H1 (cell line): ENCODE measurements at regions not wholly inside any gene's neighbourhood (a gene's known extent, or its start where the extent isn't known, plus 50 kb on each side); places are given as distances from the start of the nearest gene placed in this dataset.

Source experiments
- CTCF ChIA-PET: fragments of 300-600 bp; sonication (Branson Sonifier 250); formaldehyde crosslinking; loops from one replicate; lab custom pipeline; 2021; ENCODE audit not compliant: partially characterized antibody; lab: Charles Lee
- POLR2A ChIA-PET: fragments of 300-600 bp; sonication (Branson Sonifier 250); formaldehyde crosslinking; loops from one replicate; lab custom pipeline; 2021; ENCODE audit warnings: inconsistent platforms; ENCODE audit not compliant: partially characterized antibody; lab: Charles Lee
- DNase-seq, 2 experiments: peaks; one replicate each; pipeline versions ENCODE4 v3.0.0 to v3.0.0-alpha.2; 2010 to 2022; ENCODE audit warnings: low spot score in 2 of 2, low read depth in 1 of 2, mixed read lengths in 1 of 2
- FAIRE-seq: peaks from 2 replicates; lab custom pipeline; 2011; peaks lifted over from hg19 to GRCh38; lab: Jason Lieb, UNC
- H2AFZ ChIP-seq: 2 replicates; pipeline ENCODE4 v1.8.1; 2012; ENCODE audit warnings: low read length, inconsistent platforms
- H2AK5ac ChIP-seq: 2 replicates; pipeline ENCODE4 v1.6.1; 2013; ENCODE audit warnings: low read depth, low read length
- H2BK120ac ChIP-seq: replicated peaks from 2 replicates; pipeline ENCODE3; 2013; ENCODE audit warnings: low read depth, low read length, inconsistent platforms
- H2BK12ac ChIP-seq: 2 replicates; pipeline ENCODE4 v1.6.1; 2013; ENCODE audit warnings: low read depth, low read length
- H2BK15ac ChIP-seq: 2 replicates; pipeline ENCODE4 v1.6.1; 2013; ENCODE audit warnings: low read length
- H2BK20ac ChIP-seq: 2 replicates; pipeline ENCODE4 v1.6.1; 2013; ENCODE audit warnings: low read length
- H2BK5ac ChIP-seq: 2 replicates; pipeline ENCODE4 v1.6.1; 2013; ENCODE audit warnings: low read depth, low read length
- H3K14ac ChIP-seq: 2 replicates; pipeline ENCODE4 v1.6.1; 2013; ENCODE audit warnings: inconsistent platforms; ENCODE audit not compliant: insufficient read length
- H3K18ac ChIP-seq: 2 replicates; pipeline ENCODE4 v1.6.1; 2013; ENCODE audit warnings: low read length; ENCODE audit errors: extremely low read depth
- H3K23ac ChIP-seq: 2 replicates; pipeline ENCODE4 v1.6.1; 2013; ENCODE audit warnings: inconsistent platforms; ENCODE audit not compliant: insufficient read length
- H3K23me2 ChIP-seq: 2 replicates; pipeline ENCODE4 v1.6.1; 2013; ENCODE audit warnings: low read depth, low read length
- H3K27ac ChIP-seq: 2 replicates; pipeline ENCODE4 v1.6.1; 2011; ENCODE audit warnings: low read depth, low read length, inconsistent platforms
- H3K27me3 ChIP-seq, 4 experiments: replicated peaks in 1 of 4; 1 replicate in 1 of 4; 2 replicates in 3 of 4; pipeline versions ENCODE4 v1.6.1 to v1.8.1; 2011 to 2013; ENCODE audit warnings: low read length in 3 of 4, mild to moderate bottlenecking in 3 of 4, inconsistent platforms in 2 of 4, mixed read lengths in 2 of 4, moderate library complexity in 1 of 4; ENCODE audit not compliant: control insufficient read depth in 3 of 4, insufficient read depth in 3 of 4; ENCODE audit errors: extremely low read depth in 1 of 4
- H3K36me3 ChIP-seq, 4 experiments: 2 replicates each; pipeline versions ENCODE4 v1.6.1 to v1.8.1; 2011 to 2013; ENCODE audit warnings: mild to moderate bottlenecking in 4 of 4, low read length in 3 of 4, moderate library complexity in 2 of 4, control low read depth in 1 of 4, inconsistent platforms in 1 of 4; ENCODE audit not compliant: insufficient read depth in 4 of 4, control insufficient read depth in 2 of 4
- H3K4ac ChIP-seq: replicated peaks from 2 replicates; pipeline ENCODE3; 2013; ENCODE audit warnings: low read length, low read depth, mixed read lengths, inconsistent platforms; ENCODE audit not compliant: insufficient read length
- H3K4me1 ChIP-seq, 4 experiments: replicated peaks in 1 of 4; 1 replicate in 1 of 4; 2 replicates in 3 of 4; pipeline versions ENCODE4 v1.6.1 to v1.8.1; 2011 to 2013; ENCODE audit warnings: low read length in 3 of 4, inconsistent platforms in 2 of 4, mixed read lengths in 1 of 4; ENCODE audit not compliant: insufficient read depth in 4 of 4, control insufficient read depth in 3 of 4
- H3K4me2 ChIP-seq, 2 experiments: 2 replicates each; pipeline versions ENCODE4 v1.6.1 to v1.8.1; 2011 to 2013; ENCODE audit warnings: low read depth in 2 of 2, low read length in 2 of 2, control low read depth in 1 of 2, inconsistent platforms in 1 of 2, mild to moderate bottlenecking in 1 of 2; ENCODE audit not compliant: insufficient read depth in 1 of 2
- H3K4me3 ChIP-seq, 4 experiments: fragments of 200-600, 300-600 bp in 1 of 4; sonication (generic), shearing (Covaris generic), sonication (Bioruptor Twin) in 1 of 4; 2 replicates each; pipeline versions ENCODE4 v1.5.1 to v1.8.1; 2011 to 2016; ENCODE audit warnings: low read length in 4 of 4, low read depth in 3 of 4, control low read depth in 2 of 4, inconsistent platforms in 2 of 4, mild to moderate bottlenecking in 2 of 4, mixed read lengths in 1 of 4, moderate library complexity in 1 of 4; ENCODE audit not compliant: insufficient read depth in 2 of 4; ENCODE audit errors: extremely low read depth in 1 of 4
- H3K56ac ChIP-seq: replicated peaks from 2 replicates; pipeline ENCODE3; 2013; ENCODE audit warnings: low read depth, mild to moderate bottlenecking, mixed read lengths, low read length, inconsistent platforms; ENCODE audit not compliant: insufficient read length
- H3K79me1 ChIP-seq: 2 replicates; pipeline ENCODE4 v1.6.1; 2013; ENCODE audit warnings: low read depth, low read length, control low read depth
- H3K79me2 ChIP-seq, 2 experiments: 2 replicates each; pipeline versions ENCODE4 v1.6.1 to v1.8.1; 2012 to 2013; ENCODE audit warnings: low read length in 2 of 2, mild to moderate bottlenecking in 2 of 2, inconsistent platforms in 1 of 2; ENCODE audit not compliant: insufficient read depth in 2 of 2, control insufficient read depth in 1 of 2
- H3K9ac ChIP-seq, 4 experiments: replicated peaks in 1 of 4; 1 replicate in 1 of 4; 2 replicates in 3 of 4; pipeline versions ENCODE4 v1.6.1 to v1.8.1; 2011 to 2013; ENCODE audit warnings: low read depth in 3 of 4, low read length in 3 of 4, control low read depth in 2 of 4, mild to moderate bottlenecking in 2 of 4, moderate library complexity in 2 of 4, inconsistent platforms in 1 of 4; ENCODE audit errors: extremely low read depth in 1 of 4
- H3K9me3 ChIP-seq, 2 experiments: 2 replicates each; pipeline versions ENCODE4 v1.6.1 to v1.8.1; 2012 to 2013; ENCODE audit warnings: mild to moderate bottlenecking in 2 of 2, moderate library complexity in 2 of 2, control low read depth in 1 of 2, inconsistent platforms in 1 of 2, low read depth in 1 of 2, low read length in 1 of 2, mixed read lengths in 1 of 2; ENCODE audit not compliant: insufficient read depth in 2 of 2
- H4K20me1 ChIP-seq, 2 experiments: replicated peaks in 1 of 2; 2 replicates each; pipeline versions ENCODE3 to v1.8.1; 2011 to 2013; ENCODE audit warnings: inconsistent platforms in 2 of 2, low read length in 2 of 2, mild to moderate bottlenecking in 1 of 2; ENCODE audit not compliant: insufficient read depth in 2 of 2, control insufficient read depth in 1 of 2
- H4K5ac ChIP-seq: 2 replicates; pipeline ENCODE4 v1.6.1; 2013; ENCODE audit warnings: low read length, low read depth, mixed read lengths, inconsistent platforms; ENCODE audit not compliant: insufficient read length
- H4K8ac ChIP-seq: 2 replicates; pipeline ENCODE4 v1.8.0; 2013; ENCODE audit warnings: mild to moderate bottlenecking, moderate library complexity, low read length, inconsistent platforms; ENCODE audit not compliant: insufficient read depth; ENCODE audit errors: extremely low read depth
- H4K91ac ChIP-seq: replicated peaks from 2 replicates; pipeline ENCODE3; 2013; ENCODE audit warnings: low read length, mixed read lengths, inconsistent platforms; ENCODE audit not compliant: insufficient read length
- CBX8 ChIP-seq: fragments of 300-800, 300-1000 bp; sonication (generic); IDR thresholded peaks from 2 replicates; pipeline ENCODE4 v1.7.1; 2016; ENCODE audit warnings: low read depth, low read length, borderline replicate concordance
- CHD1 ChIP-seq: IDR thresholded peaks from 2 replicates; pipeline ENCODE4 v1.6.1; 2012; ENCODE audit warnings: low read depth, low read length, improper control_type of control experiment
- CREB1 ChIP-seq: IDR thresholded peaks from 2 replicates; pipeline ENCODE4 v1.6.1; 2012; ENCODE audit warnings: inconsistent platforms
- KDM1A ChIP-seq: fragments of 200-600, 300-600 bp; sonication (generic); IDR thresholded peaks from 2 replicates; pipeline ENCODE4 v1.7.1; 2016; ENCODE audit warnings: mild to moderate bottlenecking, low read length, borderline replicate concordance
- MAFK ChIP-seq: IDR thresholded peaks from 2 replicates; pipeline ENCODE4 v1.6.1; 2012; ENCODE audit warnings: low read depth, mild to moderate bottlenecking, improper control_type of control experiment, low read length
- NANOG ChIP-seq: IDR thresholded peaks from 2 replicates; pipeline ENCODE4 v1.6.1; 2011; ENCODE audit warnings: low read length, low read depth, mild to moderate bottlenecking, inconsistent platforms; ENCODE audit not compliant: insufficient read depth, poor library complexity, severe bottlenecking
- RFX5 ChIP-seq: IDR thresholded peaks from 2 replicates; pipeline ENCODE4 v1.6.1; 2011; ENCODE audit warnings: low read depth, low read length, improper control_type of control experiment, borderline replicate concordance
- SIN3A ChIP-seq, 2 experiments: IDR thresholded peaks in 1 of 2; conservative IDR thresholded peaks in 1 of 2; 2 replicates each; pipeline ENCODE4 v1.6.1; 2011 to 2012; ENCODE audit warnings: low read length in 2 of 2, improper control_type of control experiment in 1 of 2, low read depth in 1 of 2, mild to moderate bottlenecking in 1 of 2
- SP4 ChIP-seq: IDR thresholded peaks from 2 replicates; pipeline ENCODE4 v1.6.1; 2012; ENCODE audit warnings: low read length, inconsistent platforms
- TAF1 ChIP-seq: IDR thresholded peaks from 2 replicates; pipeline ENCODE4 v1.6.1; 2011; ENCODE audit warnings: mild to moderate bottlenecking, low read depth, low read length
- TBP ChIP-seq: IDR thresholded peaks from 2 replicates; pipeline ENCODE4 v1.6.1; 2011; ENCODE audit warnings: low read depth, low read length, improper control_type of control experiment
- YY1 ChIP-seq: IDR thresholded peaks from 2 replicates; pipeline ENCODE4 v1.6.1; 2011; ENCODE audit warnings: low read depth, mild to moderate bottlenecking, low read length
- ZNF274 ChIP-seq: IDR thresholded peaks from 2 replicates; pipeline ENCODE4 v1.7.0; 2012; ENCODE audit warnings: low read length, borderline replicate concordance; ENCODE audit errors: extremely low read depth
- WGBS, 2 experiments: shearing (Covaris generic) in 1 of 2; methylation state at CpG; one replicate each; pipeline versions ENCODE4 v1.1.6 to v1.1.7; 2013 to 2015; ENCODE audit warnings: low lambda C conversion rate in 2 of 2, mixed read lengths in 2 of 2, inconsistent platforms in 1 of 2, low coverage in 1 of 2, missing lambda C conversion rate in 1 of 2; ENCODE audit not compliant: insufficient replicate concordance in 2 of 2, insufficient coverage in 1 of 2, insufficient read length in 1 of 2; ENCODE audit errors: extremely low coverage in 1 of 2, missing lambda C conversion rate in 1 of 2; 5-methylcytosine and 5-hydroxymethylcytosine counted together
- TF ChIP-seq, protein P1 (sequence below): IDR thresholded peaks from 2 replicates; pipeline ENCODE4 v1.6.1; 2011; ENCODE audit warnings: low read depth, mild to moderate bottlenecking, low read length; ENCODE audit not compliant: insufficient read depth
- TF ChIP-seq, protein P2 (sequence below): IDR thresholded peaks from 2 replicates; pipeline ENCODE4 v1.6.1; 2012; ENCODE audit warnings: inconsistent platforms

- H4K5ac ChIP-seq: no peak overlapping the region
- no peak overlapping the region for H3K14ac ChIP-seq
- no peak overlapping the region for H2BK120ac ChIP-seq
- no peak overlapping the region for H3K4ac ChIP-seq
- peaks cover 0 to 7% of the 10 kb centered on the region in 2 experiments; a peak in 3 of 4 replicates for H3K9me3 ChIP-seq
- ChIA-PET CTCF (no interaction called here), POLR2A (no interaction called here)
- no peak overlapping the region for H3K4me3 ChIP-seq
- no peak overlapping the region for H2BK20ac ChIP-seq
- no peak for FAIRE-seq
- no peaks in the 10 kb centered on the region; a peak in 1 of 7 replicates for H3K4me1 ChIP-seq
- H3K27ac ChIP-seq: no peak overlapping the region
- no peaks in the 10 kb centered on the region for H4K20me1 ChIP-seq
- no peaks in the 10 kb centered on the region for H3K79me2 ChIP-seq
- no peak overlapping the region for H2BK5ac ChIP-seq
- no peak overlapping the region for H3K4me2 ChIP-seq
- no peak overlapping the region for H3K9ac ChIP-seq
- no peaks in the 10 kb centered on the region for H3K36me3 ChIP-seq
- H3K23ac ChIP-seq: no peak overlapping the region
- no peak overlapping the region for H4K91ac ChIP-seq
- no peak overlapping the region for H3K18ac ChIP-seq
- no peak overlapping the region for H2BK12ac ChIP-seq
- no peak overlapping the region for H4K8ac ChIP-seq
- H2AK5ac ChIP-seq: no peak overlapping the region
- no peaks in the 10 kb centered on the region for H3K79me1 ChIP-seq
- H2AFZ ChIP-seq: no peak overlapping the region
- H3K23me2 ChIP-seq: no peaks in the 10 kb centered on the region
- H2BK15ac ChIP-seq: no peak overlapping the region
- H3K27me3 ChIP-seq: no peaks in the 10 kb centered on the region
- DNase-seq: no peak
- WGBS, 2 experiments: 90 to 100% methylated on average over 1 to 3 of the region's 3 CpGs
- no peak overlapping the region for H3K56ac ChIP-seq
- TF ChIP-seq NANOG: no peak
- TF ChIP-seq TBP: no peak
- TF ChIP-seq, protein P1, sequence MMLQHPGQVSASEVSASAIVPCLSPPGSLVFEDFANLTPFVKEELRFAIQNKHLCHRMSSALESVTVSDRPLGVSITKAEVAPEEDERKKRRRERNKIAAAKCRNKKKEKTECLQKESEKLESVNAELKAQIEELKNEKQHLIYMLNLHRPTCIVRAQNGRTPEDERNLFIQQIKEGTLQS: no peak
- TF ChIP-seq YY1: no peak
- TF ChIP-seq TAF1: no peak
- no peak for TF ChIP-seq CHD1
- TF ChIP-seq MAFK: no peak
- TF ChIP-seq CREB1: no peak
- no peak for TF ChIP-seq SIN3A (conservative IDR thresholded peaks at IDR 0.05 in 1 of 2, IDR thresholded peaks at IDR 0.05 in 1 of 2; ENCODE audit: low read depth in 1 of 2, low read length in 2 of 2)
- no peak for TF ChIP-seq ZNF274
- no peak for TF ChIP-seq KDM1A
- TF ChIP-seq, protein P2, sequence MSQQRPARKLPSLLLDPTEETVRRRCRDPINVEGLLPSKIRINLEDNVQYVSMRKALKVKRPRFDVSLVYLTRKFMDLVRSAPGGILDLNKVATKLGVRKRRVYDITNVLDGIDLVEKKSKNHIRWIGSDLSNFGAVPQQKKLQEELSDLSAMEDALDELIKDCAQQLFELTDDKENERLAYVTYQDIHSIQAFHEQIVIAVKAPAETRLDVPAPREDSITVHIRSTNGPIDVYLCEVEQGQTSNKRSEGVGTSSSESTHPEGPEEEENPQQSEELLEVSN: no peak
- TF ChIP-seq SP4: no peak
- TF ChIP-seq CBX8: no peak
- no peak for TF ChIP-seq RFX5
Observed at GRCh38 chr13:50686551-50686950, 156.9 kb downstream of the DLEU7 start.
